Ishikawa (cell line): ENCODE measurements at regions not wholly inside any gene's neighbourhood (a gene's known extent, or its start where the extent isn't known, plus 50 kb on each side); places are given as distances from the start of the nearest gene placed in this dataset.

Source experiments
- CEBPB ChIP-seq: IDR thresholded peaks from 2 replicates; pipeline ENCODE4 v1.6.1; 2012
- EGR1 ChIP-seq: IDR thresholded peaks from 2 replicates; pipeline ENCODE4 v1.6.1; 2012
- FOXM1 ChIP-seq: IDR thresholded peaks from 2 replicates; pipeline ENCODE4 v1.6.1; 2012; ENCODE audit warnings: low read depth, borderline replicate concordance
- MAX ChIP-seq: IDR thresholded peaks from 2 replicates; pipeline ENCODE4 v1.6.1; 2012
- RAD21 ChIP-seq: IDR thresholded peaks from 2 replicates; pipeline ENCODE4 v1.6.1; 2012; ENCODE audit warnings: low read depth
- REST ChIP-seq: IDR thresholded peaks from 2 replicates; pipeline ENCODE4 v1.6.1; 2012; ENCODE audit warnings: low read depth, mild to moderate bottlenecking
- TAF1 ChIP-seq: IDR thresholded peaks from 2 replicates; pipeline ENCODE4 v1.6.1; 2012; ENCODE audit warnings: low read depth, mild to moderate bottlenecking
- YY1 ChIP-seq: IDR thresholded peaks from 2 replicates; pipeline ENCODE4 v1.6.1; 2012; ENCODE audit warnings: low read depth
- ZBTB7A ChIP-seq: IDR thresholded peaks from 2 replicates; pipeline ENCODE4 v1.6.1; 2012; ENCODE audit warnings: low read depth

- no peak for TF ChIP-seq FOXM1
- TF ChIP-seq ZBTB7A: no peak
- TF ChIP-seq YY1: no peak
- TF ChIP-seq REST: no peak
- no peak for TF ChIP-seq RAD21
- no peak for TF ChIP-seq MAX
- TF ChIP-seq TAF1: no peak
- TF ChIP-seq EGR1: no peak
- TF ChIP-seq CEBPB: no peak
Measured at GRCh38 chr20:43358811-43359210, 98.9 kb upstream of the SRSF6 start.
